ENCODE measurements at regions not wholly inside any gene's neighbourhood (a gene's known extent, or its start where the extent isn't known, plus 50 kb on each side); places are given as distances from the start of the nearest gene placed in this dataset.

DNA sequence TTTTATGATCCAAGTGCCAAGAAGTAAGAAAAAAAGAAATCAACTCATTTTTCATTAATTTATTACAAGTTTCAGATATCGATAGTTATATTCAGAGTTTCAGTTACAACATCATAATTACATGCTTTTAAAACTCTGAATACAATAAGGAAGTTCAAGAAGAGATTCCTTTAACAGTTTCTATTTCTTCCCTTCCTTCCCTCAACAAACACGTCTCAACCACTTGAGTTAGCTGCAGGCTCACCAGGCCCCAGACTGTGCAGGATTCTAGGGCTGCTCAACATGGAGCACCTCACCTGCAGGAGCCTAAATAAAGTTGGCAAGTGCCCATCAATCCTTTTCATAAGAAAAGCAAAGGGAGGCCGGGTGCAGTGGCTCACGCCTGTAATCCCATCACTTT is 79.2 kb upstream of the FNDC3B start:
- Histone ChIP-seq H3K9me3 (ENCODE audit: low read depth) (no peaks in the 10 kb centered on the region), H4K20me1 (ENCODE audit: insufficient read depth, poor library complexity, severe bottlenecking) (no peaks in the 10 kb centered on the region), H3K36me3 (replicated peaks; ENCODE audit: insufficient read depth, low read depth) (no peaks in the 10 kb centered on the region), H3K79me2 (no peaks in the 10 kb centered on the region), H3K27me3 (no peaks in the 10 kb centered on the region), H3K4me1 (ENCODE audit: insufficient read depth) (peaks cover 6% of the 10 kb centered on the region), H3K9me2 (replicated peaks; ENCODE audit: insufficient read depth) (no peaks in the 10 kb centered on the region), H3K27ac (peak overlapping the region; percentile 69), H2AFZ (no peak overlapping the region), H3K4me3 (no peak overlapping the region), H3K4me2 (no peak overlapping the region)
- 91% methylated on average over 4 of the region's 4 CpGs for WGBS (ENCODE audit: low lambda C conversion rate, missing lambda C conversion rate)
- TF ChIP-seq EZH2 (IDR thresholded peaks at IDR 0.05; ENCODE audit: borderline replicate concordance) (no peak), EZH2phosphoT487 (IDR thresholded peaks at IDR 0.05; ENCODE audit: low read depth, severe bottlenecking, unreplicated experiment) (no peak)
- TF ChIP-seq, protein P1, sequence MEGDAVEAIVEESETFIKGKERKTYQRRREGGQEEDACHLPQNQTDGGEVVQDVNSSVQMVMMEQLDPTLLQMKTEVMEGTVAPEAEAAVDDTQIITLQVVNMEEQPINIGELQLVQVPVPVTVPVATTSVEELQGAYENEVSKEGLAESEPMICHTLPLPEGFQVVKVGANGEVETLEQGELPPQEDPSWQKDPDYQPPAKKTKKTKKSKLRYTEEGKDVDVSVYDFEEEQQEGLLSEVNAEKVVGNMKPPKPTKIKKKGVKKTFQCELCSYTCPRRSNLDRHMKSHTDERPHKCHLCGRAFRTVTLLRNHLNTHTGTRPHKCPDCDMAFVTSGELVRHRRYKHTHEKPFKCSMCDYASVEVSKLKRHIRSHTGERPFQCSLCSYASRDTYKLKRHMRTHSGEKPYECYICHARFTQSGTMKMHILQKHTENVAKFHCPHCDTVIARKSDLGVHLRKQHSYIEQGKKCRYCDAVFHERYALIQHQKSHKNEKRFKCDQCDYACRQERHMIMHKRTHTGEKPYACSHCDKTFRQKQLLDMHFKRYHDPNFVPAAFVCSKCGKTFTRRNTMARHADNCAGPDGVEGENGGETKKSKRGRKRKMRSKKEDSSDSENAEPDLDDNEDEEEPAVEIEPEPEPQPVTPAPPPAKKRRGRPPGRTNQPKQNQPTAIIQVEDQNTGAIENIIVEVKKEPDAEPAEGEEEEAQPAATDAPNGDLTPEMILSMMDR (IDR thresholded peaks at IDR 0.05; ENCODE audit: poor library complexity), result no peak
- no peak for DNase-seq (ENCODE audit: low spot score)

DNA sequence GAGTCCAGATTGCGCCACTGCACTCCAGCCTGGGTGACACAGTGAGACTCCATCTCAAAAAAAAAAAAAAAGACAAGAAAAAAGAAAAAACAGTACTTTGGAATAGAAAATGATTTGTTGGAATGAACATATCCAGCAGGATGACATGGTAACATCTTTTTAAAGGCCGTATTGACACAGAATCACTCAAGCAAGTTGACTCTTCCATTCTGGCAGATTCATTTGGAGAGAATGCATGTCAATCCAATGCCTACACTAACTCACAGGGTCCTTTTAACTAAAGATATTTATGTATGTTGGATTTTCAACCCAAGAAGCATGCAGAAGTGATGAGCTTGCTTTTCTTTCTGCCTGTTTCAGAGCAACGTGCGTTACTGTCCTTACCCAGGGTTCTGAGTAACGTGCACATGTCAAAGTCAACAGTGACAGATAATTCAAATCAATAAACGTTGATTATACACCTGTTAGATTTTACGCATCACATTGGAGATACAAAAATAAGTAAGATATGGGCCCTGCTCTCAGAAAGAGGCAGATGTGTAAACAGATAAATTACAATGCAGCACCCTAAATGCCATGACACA is 77.1 kb upstream of the FNDC3B start:
- H3K9me3 ChIP-seq (ENCODE audit: low read depth), result no peaks in the 10 kb centered on the region
- 81% methylated on average over 7 of the region's 7 CpGs for WGBS (ENCODE audit: low lambda C conversion rate, missing lambda C conversion rate)
- peaks cover 16% of the 10 kb centered on the region for H3K4me1 ChIP-seq (ENCODE audit: insufficient read depth)
- H3K27me3 ChIP-seq, result no peaks in the 10 kb centered on the region
- no peak overlapping the region for H3K27ac ChIP-seq
- H2AFZ ChIP-seq, result no peak overlapping the region
- DNase-seq (ENCODE audit: low spot score), result no peak
- H3K4me2 ChIP-seq, result no peak overlapping the region
- no peak overlapping the region for H3K4me3 ChIP-seq
- H3K36me3 ChIP-seq (replicated peaks; ENCODE audit: insufficient read depth, low read depth), result no peaks in the 10 kb centered on the region
- H4K20me1 ChIP-seq (ENCODE audit: insufficient read depth, poor library complexity, severe bottlenecking), result no peaks in the 10 kb centered on the region
- no peaks in the 10 kb centered on the region for H3K79me2 ChIP-seq
- TF ChIP-seq, protein P1 (IDR thresholded peaks at IDR 0.05; ENCODE audit: poor library complexity), result no peak
- TF ChIP-seq EZH2phosphoT487 (IDR thresholded peaks at IDR 0.05; ENCODE audit: low read depth, severe bottlenecking, unreplicated experiment) (no peak), EZH2 (IDR thresholded peaks at IDR 0.05; ENCODE audit: borderline replicate concordance) (no peak)
- no peaks in the 10 kb centered on the region for H3K9me2 ChIP-seq (replicated peaks; ENCODE audit: insufficient read depth)

DNA sequence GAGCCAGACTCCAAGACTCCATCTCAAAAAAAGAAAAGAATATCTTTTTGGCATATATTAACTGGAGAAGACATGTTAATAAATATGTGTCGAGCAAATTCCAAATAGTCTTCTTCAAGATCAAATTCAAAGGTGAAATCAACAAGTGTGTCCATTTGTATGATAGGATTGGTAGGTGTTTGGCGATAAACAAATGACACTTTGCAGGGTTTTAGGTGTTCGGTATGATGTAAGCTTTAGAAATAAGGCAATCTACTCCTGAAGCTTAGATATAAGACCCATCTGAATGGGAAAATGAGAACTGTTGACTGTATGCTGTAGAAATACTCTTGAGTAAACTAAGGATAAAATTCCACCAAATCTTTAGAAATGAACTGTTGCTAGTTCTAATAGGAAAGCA is 75.8 kb upstream of the FNDC3B start:
- WGBS (ENCODE audit: low lambda C conversion rate, missing lambda C conversion rate), result 93% methylated on average over 3 of the region's 3 CpGs
- no peak overlapping the region for H3K4me3 ChIP-seq
- H3K36me3 ChIP-seq (replicated peaks; ENCODE audit: insufficient read depth, low read depth), result no peaks in the 10 kb centered on the region
- H3K27me3 ChIP-seq, result no peaks in the 10 kb centered on the region
- H3K79me2 ChIP-seq, result no peaks in the 10 kb centered on the region
- H4K20me1 ChIP-seq (ENCODE audit: insufficient read depth, poor library complexity, severe bottlenecking), result no peaks in the 10 kb centered on the region
- H2AFZ ChIP-seq, result no peak overlapping the region
- no peak overlapping the region for H3K4me2 ChIP-seq
- no peaks in the 10 kb centered on the region for H3K9me2 ChIP-seq (replicated peaks; ENCODE audit: insufficient read depth)
- no peaks in the 10 kb centered on the region for H3K9me3 ChIP-seq (ENCODE audit: low read depth)
- no peak overlapping the region for H3K27ac ChIP-seq
- H3K4me1 ChIP-seq (ENCODE audit: insufficient read depth), result peaks cover 16% of the 10 kb centered on the region
- TF ChIP-seq EZH2phosphoT487 (IDR thresholded peaks at IDR 0.05; ENCODE audit: low read depth, severe bottlenecking, unreplicated experiment) (no peak), EZH2 (IDR thresholded peaks at IDR 0.05; ENCODE audit: borderline replicate concordance) (no peak)
- TF ChIP-seq, protein P1 (IDR thresholded peaks at IDR 0.05; ENCODE audit: poor library complexity), result no peak
- no peak for DNase-seq (ENCODE audit: low spot score)
